Stimulated activated CD4-positive, alpha-beta T cell treated with anti-CD3 and anti-CD28 coated beads, Interleukin-12 subunit alpha, Interleukin-12 subunit beta, amount 100 ng/mL, for 24 hours (primary cell): ENCODE measurements at regions not wholly inside any gene's neighbourhood (a gene's known extent, or its start where the extent isn't known, plus 50 kb on each side); places are given as distances from the start of the nearest gene placed in this dataset.
A peak's percentile ranks its signal among the peaks of the same experiment; 100 is the strongest.

ENCODE experiments used
- DNase-seq, 2 experiments: peaks; one replicate each; pipeline ENCODE4 v3.0.0-alpha.2; 2020; ENCODE audit warnings: low read depth in 2 of 2

DNA sequence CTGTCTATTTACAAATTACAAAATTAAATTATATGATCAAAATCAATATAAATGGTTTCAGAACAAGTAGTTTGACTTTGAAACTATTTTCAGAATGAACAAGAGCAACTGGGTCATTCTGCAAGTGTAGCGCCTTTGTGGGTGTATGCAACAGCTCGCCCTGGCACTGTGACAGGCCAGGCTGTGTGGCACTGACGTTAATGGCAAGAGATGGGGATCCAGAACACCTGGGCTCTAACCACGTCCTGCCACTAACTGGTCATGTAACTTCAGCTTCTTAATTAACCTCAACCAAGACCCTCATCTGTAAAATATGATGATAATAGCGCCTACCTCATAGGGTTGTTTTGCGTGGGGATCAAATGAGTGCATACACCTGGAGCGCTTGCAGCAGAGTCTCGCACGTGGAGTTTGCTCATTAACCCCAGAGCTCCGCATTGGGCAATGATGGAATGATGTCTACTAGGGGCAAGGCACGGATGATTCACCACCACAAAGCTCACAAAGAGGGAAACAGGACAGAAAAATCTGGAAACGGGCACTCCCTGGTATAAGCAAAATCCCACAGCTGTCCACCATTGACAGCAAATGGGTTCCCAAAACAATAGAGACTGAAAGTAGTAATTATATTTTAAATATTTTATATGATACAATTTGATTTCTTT lies 639.4 kb downstream of the SEMA5A start:
- no peak for DNase-seq

DNA sequence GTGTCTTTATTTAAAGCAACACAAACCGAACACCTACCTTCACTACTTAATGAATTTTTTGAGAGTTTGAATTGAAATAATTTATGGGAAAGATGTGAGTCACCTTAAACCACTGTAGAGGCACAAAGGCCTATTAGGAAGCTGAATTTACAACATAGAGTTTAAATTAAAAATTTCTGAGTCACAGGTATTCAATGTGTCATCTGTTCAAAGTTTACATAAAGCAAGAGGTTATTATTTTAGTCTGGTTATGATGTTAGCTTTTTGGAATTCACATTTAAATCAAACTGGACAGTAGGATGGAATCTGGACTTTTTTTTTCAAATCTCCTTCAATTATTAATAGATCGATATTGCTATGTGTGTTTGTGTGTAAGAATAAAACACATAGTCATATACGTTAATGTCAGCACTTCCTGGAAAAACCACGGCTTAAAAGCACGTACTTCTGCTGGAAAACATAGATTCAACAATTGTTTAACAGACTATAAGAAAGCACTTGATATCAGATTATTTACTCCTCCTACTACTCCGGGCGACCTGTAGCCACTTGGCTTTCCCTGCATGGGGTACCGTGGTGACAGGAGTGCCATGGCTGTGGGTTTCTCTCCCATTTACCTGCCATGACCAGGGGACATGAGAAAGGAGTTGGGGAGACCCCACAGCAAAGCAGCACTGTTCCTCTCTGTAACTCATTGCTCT lies 638.6 kb downstream of the SEMA5A start:
- DNase-seq: no peak

DNA sequence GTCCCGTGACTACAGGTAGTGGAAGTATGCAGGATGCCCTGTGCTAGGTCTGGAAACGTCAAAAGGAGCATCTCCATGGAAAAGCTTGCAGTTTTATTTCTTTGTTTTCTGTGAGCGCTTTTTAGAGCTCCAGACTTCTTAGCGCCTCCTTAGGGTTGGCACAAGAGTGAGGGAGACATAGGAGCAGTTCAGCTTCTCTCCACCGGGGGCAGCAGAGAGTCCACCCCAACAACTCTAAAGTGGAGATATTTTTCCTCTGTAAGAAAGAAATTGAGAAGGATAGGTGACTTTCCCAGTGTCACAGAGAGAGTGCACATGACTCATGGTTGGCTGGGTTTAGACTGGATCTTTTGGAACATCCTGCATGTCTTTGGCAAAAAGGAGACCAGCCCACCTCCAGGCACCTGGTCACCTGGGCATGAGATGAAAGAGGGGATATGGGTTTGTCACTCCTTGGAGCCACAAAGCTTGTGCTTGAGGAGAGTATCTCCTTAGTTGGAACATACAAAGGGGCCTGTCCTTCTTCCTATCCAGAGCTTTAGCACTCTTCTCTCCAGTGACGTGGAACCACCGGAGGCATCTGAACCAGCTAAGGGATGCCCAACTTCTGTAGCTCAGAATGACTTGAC lies 637.7 kb downstream of the SEMA5A start:
- DNase-seq: peak in 1 of 2 experiments; percentile 16

DNA sequence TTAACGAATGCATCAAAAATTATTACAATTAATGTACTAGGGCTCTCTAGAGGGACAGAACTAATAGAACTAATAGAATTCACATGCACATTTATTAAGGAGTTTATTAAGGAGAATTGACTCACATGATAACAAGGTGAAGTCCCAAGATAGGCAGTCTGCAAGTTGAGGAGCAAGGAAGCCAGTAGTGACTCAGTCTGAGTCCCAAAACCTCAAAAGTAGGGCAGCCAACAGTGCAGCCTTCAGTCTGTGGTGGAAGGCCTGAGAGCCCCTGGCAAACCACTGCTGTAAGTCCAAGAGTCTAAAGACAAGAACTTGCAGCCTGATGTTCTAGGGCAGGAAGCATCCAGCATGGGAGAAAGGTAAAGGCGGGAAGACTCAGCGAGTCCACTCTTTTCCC lies 633.8 kb downstream of the SEMA5A start:
- no peak for DNase-seq

- DNase-seq: no peak
Observed at GRCh38 chr5:8913522-8913921, 632.4 kb downstream of the SEMA5A start.

- no peak for DNase-seq
Observed at GRCh38 chr5:8919096-8919495, 626.8 kb downstream of the SEMA5A start.

DNA sequence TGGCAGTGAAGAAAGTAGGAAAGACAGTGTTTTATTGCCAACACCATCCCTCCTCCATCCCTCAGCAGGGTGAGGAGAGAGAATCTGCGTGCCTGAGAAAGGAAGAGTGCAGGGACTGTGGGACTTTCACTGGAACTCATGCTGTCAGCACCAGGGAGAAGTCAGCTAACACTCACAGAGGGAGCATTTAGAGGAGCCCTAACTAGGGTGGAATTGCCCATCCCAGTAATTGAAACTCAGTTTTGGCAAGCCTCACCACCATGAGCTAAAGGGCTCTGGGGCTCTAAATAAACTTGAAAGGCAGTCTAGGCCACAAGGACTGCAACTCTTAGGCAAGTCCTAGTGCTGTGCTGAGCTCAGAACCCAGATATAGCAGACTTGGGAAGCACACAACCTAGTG lies 622.3 kb downstream of the SEMA5A start:
- no peak for DNase-seq

DNA sequence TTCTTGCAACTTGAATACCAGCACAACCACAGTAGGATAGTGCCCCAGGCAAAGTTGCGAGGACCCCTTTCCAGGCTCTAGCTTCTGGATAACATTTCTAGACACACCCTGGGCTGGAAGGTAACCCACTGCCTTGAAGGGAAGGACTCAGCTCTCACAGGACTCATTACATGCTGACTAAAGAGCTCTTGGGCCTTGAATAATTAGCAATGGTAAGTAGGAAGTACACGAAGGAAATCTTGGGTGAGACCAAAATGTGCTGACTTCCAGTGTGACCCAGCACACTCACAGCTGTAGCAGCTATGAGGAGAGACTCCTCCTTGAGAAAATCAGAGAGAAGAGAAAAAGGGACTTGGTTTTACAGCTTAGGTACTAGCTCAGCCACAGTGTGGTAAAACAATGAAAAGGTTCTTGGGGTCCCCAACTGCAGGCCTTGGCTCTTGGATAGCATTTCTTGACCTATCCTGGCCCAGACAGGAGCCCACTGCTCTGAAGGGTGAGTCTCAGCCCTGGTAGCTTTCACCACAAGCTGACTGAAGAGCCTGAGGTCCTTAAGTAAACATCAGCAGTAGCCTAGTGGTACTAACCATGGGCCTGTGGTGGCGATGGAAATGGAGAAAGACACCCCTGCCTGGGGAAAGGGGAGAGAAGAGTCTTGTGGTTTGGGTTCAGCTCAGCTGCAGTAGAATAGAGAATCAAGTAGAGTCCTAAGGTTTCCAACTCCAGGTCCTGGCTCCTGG lies 621.7 kb downstream of the SEMA5A start:
- no peak for DNase-seq

DNA sequence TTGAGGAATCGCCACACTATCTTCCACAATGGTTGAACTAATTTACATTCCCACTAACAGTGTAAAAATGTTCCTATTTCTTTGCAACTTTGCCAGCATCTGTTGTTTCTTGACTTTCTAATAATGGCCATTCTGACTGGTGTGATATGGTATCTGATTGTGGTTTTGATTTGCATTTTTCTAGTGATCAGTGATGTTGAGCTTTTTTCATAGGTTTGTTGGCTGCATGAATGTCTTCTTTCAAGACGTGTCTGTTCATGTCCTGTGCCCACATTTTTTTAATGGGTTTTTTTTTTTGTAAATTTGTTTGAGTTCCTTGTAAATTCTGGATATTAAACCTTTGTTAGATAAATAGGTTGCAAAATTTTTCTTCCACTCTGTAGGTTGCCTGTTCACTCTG lies 615.9 kb downstream of the SEMA5A start:
- no peak for DNase-seq

DNA sequence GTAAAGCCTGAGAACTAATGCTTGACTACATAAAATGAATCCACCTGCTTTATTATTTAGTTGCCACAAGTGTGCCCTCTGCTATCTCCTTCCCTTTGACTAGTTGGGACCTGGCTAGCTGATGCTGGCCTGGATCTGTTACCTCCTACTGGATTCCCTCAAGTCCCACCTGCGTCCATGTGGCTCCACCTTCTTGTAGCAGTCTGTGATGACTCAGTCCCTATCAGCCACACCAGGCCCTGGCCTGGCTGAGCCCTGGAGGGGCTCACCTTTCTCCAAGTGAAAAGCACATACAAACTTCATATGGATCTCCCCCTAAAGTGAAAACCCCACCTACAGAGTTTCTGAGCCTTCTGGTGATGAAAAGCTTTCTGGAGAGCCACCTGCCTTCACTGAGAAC lies 611.4 kb downstream of the SEMA5A start:
- no peak for DNase-seq

- no peak for DNase-seq
Observed at GRCh38 chr5:8940934-8941333, 604.9 kb downstream of the SEMA5A start.

DNA sequence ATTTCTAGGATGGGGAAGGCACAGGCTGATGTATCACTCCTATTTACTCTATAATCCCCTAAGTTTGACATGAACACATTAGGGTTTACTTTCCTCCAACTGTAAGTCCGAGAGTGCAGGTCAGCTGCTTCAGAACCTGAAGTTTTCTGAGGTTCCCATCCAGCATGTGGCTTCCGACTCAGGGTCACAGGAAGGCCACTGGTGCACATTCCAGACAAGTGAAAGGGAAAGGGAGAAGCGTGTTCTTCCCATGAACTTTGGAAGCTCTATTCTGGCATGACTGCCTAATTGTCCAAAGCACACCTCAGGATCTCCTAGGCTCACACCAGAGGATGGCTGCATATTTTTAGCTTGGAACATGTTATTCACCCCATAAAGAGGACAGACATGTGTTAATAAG lies 602.6 kb downstream of the SEMA5A start:
- no peak for DNase-seq

DNA sequence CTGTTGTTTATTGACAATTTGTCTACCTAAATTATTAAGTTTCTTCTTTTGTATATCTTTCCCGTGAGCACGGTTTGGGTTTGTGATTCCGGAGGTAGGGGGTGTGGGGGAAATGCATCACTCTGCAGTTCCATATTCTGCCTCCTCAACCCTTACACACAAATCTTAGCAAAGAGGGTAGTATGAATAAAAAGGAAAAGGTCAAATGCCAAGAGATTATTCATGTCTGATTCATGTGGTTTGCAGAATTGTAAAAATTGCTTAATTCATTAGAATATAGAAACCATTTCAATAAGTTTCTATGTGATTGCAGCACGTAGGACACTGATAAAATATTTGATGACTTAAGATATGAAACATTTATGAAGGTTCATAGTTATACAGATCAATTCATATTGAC lies 601.9 kb downstream of the SEMA5A start:
- no peak for DNase-seq

DNA sequence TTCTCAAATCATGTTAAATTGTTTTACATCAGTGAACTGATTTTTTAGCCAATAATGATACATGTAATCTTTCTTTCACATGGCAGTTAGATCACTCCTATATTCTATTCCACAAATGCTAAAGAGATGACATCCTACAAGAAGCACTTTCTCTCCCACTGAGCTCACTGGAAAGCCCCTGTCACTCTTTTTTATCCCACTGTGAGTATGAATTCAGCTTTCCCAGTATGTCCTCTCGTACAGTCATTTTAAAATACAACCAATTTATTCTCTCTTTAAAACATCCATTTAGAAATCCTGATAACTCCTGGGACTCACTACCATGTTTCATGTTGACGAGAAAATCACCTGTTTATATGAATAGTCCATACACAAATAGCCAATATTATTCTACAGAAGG lies 599.9 kb downstream of the SEMA5A start:
- no peak for DNase-seq

GRCh38 chr5:8949908-8950307 lies 596.0 kb downstream of the SEMA5A start:
- DNase-seq: no peak

DNA sequence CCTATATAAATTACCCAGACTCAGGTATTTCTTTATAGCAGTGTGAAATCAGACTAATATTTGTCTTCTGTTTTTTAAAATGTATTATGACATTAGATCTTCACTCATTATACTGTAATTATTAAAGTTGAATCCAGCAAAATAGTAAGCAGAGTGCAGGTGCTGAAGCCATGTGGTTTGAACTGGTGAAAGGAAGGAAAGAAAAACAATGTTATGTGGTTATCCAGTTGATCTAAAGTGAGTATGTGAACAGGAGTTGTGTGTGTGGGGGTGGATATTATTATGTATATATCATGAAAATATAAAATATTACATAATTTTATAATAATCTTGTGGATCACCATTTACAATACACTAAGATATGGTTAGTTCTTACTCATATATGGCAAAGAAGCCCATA lies 593.7 kb downstream of the SEMA5A start:
- DNase-seq: no peak

GRCh38 chr5:8953016-8953415 lies 592.9 kb downstream of the SEMA5A start:
- no peak for DNase-seq

DNA sequence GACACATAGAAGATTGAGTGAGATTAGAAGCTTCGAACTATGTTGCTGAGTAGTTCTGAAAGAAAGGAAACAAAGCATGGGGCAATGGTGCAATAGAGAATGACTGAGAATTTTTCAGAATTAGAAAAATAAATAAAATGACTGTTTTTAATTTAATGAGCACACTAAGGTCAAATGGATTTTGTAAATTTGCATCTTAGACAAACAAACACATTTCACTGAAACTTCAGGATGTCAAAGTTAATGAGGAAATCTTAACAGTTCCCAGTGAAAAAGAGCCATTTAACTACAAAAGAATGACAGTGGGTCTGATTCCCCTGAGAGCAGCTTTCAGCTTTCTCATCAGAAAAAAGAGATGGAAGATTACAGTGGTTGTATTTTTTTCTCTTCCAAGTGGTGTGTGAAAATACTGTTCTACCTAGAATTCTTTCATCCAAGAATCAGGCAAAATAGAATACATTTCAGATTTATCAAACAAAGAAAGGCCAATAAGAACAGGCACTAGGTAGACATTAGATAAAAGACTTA lies 591.9 kb downstream of the SEMA5A start:
- no peak for DNase-seq

DNA sequence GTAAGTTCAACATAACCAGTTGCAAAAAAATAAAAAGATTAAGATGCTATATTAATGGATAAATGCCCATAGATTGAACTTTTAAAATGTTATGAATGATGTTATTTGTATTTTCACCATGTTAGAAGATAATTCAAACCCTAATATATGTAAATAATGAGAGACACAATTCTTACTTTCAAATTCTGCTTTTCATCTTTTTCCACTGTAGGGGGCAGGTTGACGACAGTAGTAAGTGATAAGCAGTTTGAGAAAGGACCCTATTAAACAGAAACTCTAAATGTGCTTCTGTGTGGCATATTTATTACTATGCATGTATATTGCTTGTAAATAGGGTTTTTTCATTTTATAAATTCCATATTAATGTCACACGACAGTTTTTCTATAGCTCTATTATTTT lies 591.1 kb downstream of the SEMA5A start:
- no peak for DNase-seq

- DNase-seq: no peak
Observed at GRCh38 chr5:8956659-8957058, 589.2 kb downstream of the SEMA5A start.

DNA sequence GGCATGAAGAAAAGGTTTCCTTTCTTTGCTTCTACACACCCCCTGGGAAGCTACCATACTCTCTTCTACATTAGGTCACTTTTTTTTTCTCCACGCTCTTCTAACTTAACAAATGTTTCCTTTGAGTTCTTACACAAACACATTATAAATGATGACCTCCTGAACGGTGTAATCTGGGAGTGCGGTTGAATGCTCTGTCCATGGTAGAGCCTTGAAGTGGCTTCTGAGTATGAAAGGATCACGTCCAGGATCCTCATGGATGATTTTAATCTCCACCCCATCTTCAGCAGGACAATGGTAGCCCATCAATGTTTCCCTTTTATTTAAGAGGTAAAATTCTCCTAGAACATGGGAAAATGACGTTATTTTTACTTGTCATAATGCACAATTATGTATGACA lies 587.3 kb downstream of the SEMA5A start:
- DNase-seq: no peak

DNA sequence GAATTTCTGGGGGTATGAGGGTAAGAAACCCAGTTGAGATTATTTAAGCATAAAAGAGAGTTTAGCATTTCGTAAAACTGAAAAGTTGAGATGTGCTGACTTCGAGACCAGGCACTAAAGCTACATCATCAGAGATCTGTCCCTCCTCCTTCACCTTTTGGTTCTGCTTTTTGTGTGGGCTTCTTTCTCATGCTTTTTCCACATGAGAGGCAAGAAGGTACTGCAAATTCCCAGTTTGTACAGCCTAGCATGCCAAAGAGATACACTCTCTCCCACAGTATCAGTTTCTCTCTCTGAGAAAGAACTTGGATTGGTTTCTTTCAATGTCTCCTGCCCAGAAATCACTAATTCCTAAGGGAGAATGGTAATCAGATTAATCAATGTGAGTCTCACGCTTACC lies 584.7 kb downstream of the SEMA5A start:
- DNase-seq: no peak
